Nephron progenitor cell (in vitro differentiated cells): ENCODE measurements at regions not wholly inside any gene's neighbourhood (a gene's known extent, or its start where the extent isn't known, plus 50 kb on each side); places are given as distances from the start of the nearest gene placed in this dataset.

ENCODE experiments used
- DNase-seq: peaks from one replicate; pipeline ENCODE4 v3.0.0; 2021
- H3K27ac Mint-ChIP-seq: 2 replicates; pipeline ENCODE4 v1.8.0; 2021; ENCODE audit warnings: mild to moderate bottlenecking, moderate library complexity, mixed read lengths
- H3K27me3 Mint-ChIP-seq: 2 replicates; pipeline ENCODE4 v1.8.0; 2021; ENCODE audit warnings: mild to moderate bottlenecking, low read depth, mixed read lengths; ENCODE audit not compliant: poor library complexity
- H3K36me3 Mint-ChIP-seq: 2 replicates; pipeline ENCODE4 v1.8.0; 2021; ENCODE audit warnings: low read depth, mixed read lengths
- H3K4me1 Mint-ChIP-seq: 2 replicates; pipeline ENCODE4 v1.8.0; 2021; ENCODE audit warnings: mixed read lengths
- H3K4me3 Mint-ChIP-seq: 2 replicates; pipeline ENCODE4 v1.8.0; 2021; ENCODE audit warnings: mild to moderate bottlenecking, moderate library complexity, mixed read lengths
- H3K9me3 Mint-ChIP-seq: 2 replicates; pipeline ENCODE4 v1.8.0; 2021; ENCODE audit warnings: mild to moderate bottlenecking, moderate library complexity, mixed read lengths
- CTCF ChIP-seq: fragments of 200-600 bp; sonication (generic); IDR thresholded peaks from 2 replicates; pipeline ENCODE4 v1.5.0; 2021; ENCODE audit warnings: antibody characterized with exemption

GRCh38 chr6:135693811-135694370 is 157.6 kb upstream of the PDE7B start:
- no peak overlapping the region for H3K4me3 Mint-ChIP-seq
- H3K9me3 Mint-ChIP-seq: no peaks in the 10 kb centered on the region
- peaks cover 9% of the 10 kb centered on the region for H3K27me3 Mint-ChIP-seq
- no peak for TF ChIP-seq CTCF
- H3K36me3 Mint-ChIP-seq: no peaks in the 10 kb centered on the region
- H3K27ac Mint-ChIP-seq: no peak overlapping the region
- no peaks in the 10 kb centered on the region for H3K4me1 Mint-ChIP-seq
- no peak for DNase-seq

- Mint-ChIP-seq H3K9me3 (no peaks in the 10 kb centered on the region), H3K4me1 (no peaks in the 10 kb centered on the region), H3K4me3 (no peak overlapping the region)
Measured at GRCh38 chr6:135699705-135700104, 151.8 kb upstream of the PDE7B start.

GRCh38 chr6:135701426-135701825 is 150.1 kb upstream of the PDE7B start:
- H3K36me3 Mint-ChIP-seq: no peaks in the 10 kb centered on the region
- H3K9me3 Mint-ChIP-seq: no peaks in the 10 kb centered on the region
- H3K4me1 Mint-ChIP-seq: no peaks in the 10 kb centered on the region
- H3K27me3 Mint-ChIP-seq: peaks cover 14% of the 10 kb centered on the region
- no peak for TF ChIP-seq CTCF
- DNase-seq: no peak
- H3K27ac Mint-ChIP-seq: no peak overlapping the region
- H3K4me3 Mint-ChIP-seq: no peak overlapping the region

More at GRCh38 chr6:135699705-135700104, 151.8 kb upstream of the PDE7B start:
- H3K36me3 Mint-ChIP-seq: no peaks in the 10 kb centered on the region
- no peak for DNase-seq
- H3K27ac Mint-ChIP-seq: no peak overlapping the region
- no peak for TF ChIP-seq CTCF
- peaks cover 14% of the 10 kb centered on the region for H3K27me3 Mint-ChIP-seq

GRCh38 chr6:135703007-135703406 is 148.5 kb upstream of the PDE7B start:
- H3K27me3 Mint-ChIP-seq: peaks cover 10% of the 10 kb centered on the region
- no peaks in the 10 kb centered on the region for H3K36me3 Mint-ChIP-seq
- no peak overlapping the region for H3K4me3 Mint-ChIP-seq
- no peak for DNase-seq
- TF ChIP-seq CTCF: no peak
- no peak overlapping the region for H3K27ac Mint-ChIP-seq
- H3K4me1 Mint-ChIP-seq: no peaks in the 10 kb centered on the region
- H3K9me3 Mint-ChIP-seq: no peaks in the 10 kb centered on the region

- Mint-ChIP-seq H3K4me3 (no peak overlapping the region), H3K27ac (no peak overlapping the region), H3K9me3 (no peaks in the 10 kb centered on the region), H3K27me3 (peaks cover 10% of the 10 kb centered on the region), H3K36me3 (no peaks in the 10 kb centered on the region), H3K4me1 (no peaks in the 10 kb centered on the region)
- no peak for TF ChIP-seq CTCF
- DNase-seq: no peak
Measured at GRCh38 chr6:135703621-135704020, 147.9 kb upstream of the PDE7B start.

GRCh38 chr6:135707426-135707825 is 144.1 kb upstream of the PDE7B start:
- Mint-ChIP-seq H3K4me3 (no peak overlapping the region), H3K36me3 (no peaks in the 10 kb centered on the region), H3K9me3 (no peaks in the 10 kb centered on the region), H3K27ac (no peak overlapping the region), H3K27me3 (peaks cover 8% of the 10 kb centered on the region), H3K4me1 (no peaks in the 10 kb centered on the region)
- TF ChIP-seq CTCF: no peak
- no peak for DNase-seq
